ENCODE measurements at regions not wholly inside any gene's neighbourhood (a gene's known extent, or its start where the extent isn't known, plus 50 kb on each side); places are given as distances from the start of the nearest gene placed in this dataset.

GRCh38 chr11:134604886-134605285 is 192.8 kb upstream of the B3GAT1 start:
- no peak for TF ChIP-seq NFRKB (IDR thresholded peaks at IDR 0.05)
- no peak for TF ChIP-seq HDGF (IDR thresholded peaks at IDR 0.05; ENCODE audit: borderline replicate concordance)
- TF ChIP-seq ARNT (IDR thresholded peaks at IDR 0.05), result no peak
- no peak for TF ChIP-seq BHLHE40 (IDR thresholded peaks at IDR 0.05; ENCODE audit: borderline replicate concordance)
- TF ChIP-seq TARDBP (IDR thresholded peaks at IDR 0.05), result no peak
- TF ChIP-seq SP1 (IDR thresholded peaks at IDR 0.05), result no peak
- TF ChIP-seq LEF1 (IDR thresholded peaks at IDR 0.05; ENCODE audit: borderline replicate concordance), result no peak
- TF ChIP-seq SUZ12 (IDR thresholded peaks at IDR 0.05), result no peak
- no peak for TF ChIP-seq FOXK2 (IDR thresholded peaks at IDR 0.05)
